ENCODE measurements at regions not wholly inside any gene's neighbourhood (a gene's known extent, or its start where the extent isn't known, plus 50 kb on each side); places are given as distances from the start of the nearest gene placed in this dataset.
"Not testable (repeated sequence)": the region's sequence is repeated elsewhere in the genome, so short reads cannot be mapped to it uniquely, and the experiment has no call there.

DNA sequence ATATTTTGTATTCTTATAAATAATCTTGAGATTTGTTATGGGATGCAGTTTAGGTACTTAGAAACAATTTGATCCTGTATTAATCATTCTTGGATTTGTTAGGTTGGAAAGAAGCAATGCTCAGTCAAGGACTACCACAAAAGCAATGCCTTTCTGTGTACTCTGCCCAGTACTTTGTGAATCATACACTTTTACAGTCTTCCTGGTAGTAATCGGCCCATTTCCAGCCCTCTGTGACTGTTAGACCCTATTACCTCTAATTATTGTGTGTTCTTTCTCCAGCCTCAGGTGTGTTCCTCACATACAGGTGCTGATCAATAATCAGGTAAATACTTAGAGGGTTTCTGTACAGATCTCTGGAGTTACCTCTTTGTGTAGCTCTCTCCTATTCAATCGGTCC lies 609.0 kb downstream of the KCNH5 start:
- DNase-seq, result no peak

DNA sequence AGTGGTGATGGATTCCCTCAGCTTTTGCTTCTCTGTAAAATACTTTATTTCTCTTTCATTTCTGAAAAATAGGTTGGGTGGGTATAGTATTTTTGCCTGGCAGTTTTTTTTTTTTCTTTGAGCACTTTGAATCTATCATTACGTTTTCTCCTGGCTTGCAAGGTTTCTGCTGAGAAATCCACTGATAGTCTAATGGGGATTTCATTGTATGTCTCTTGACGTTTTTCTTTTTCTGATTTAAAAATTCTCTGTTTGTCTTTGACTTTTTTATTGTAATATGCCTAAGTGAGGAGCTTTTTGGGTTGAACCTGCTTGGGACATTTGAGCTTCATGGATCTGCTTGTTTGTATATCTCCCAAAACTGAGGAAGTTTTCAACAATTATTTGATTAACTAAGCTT lies 606.0 kb downstream of the KCNH5 start:
- DNase-seq, result no peak

DNA sequence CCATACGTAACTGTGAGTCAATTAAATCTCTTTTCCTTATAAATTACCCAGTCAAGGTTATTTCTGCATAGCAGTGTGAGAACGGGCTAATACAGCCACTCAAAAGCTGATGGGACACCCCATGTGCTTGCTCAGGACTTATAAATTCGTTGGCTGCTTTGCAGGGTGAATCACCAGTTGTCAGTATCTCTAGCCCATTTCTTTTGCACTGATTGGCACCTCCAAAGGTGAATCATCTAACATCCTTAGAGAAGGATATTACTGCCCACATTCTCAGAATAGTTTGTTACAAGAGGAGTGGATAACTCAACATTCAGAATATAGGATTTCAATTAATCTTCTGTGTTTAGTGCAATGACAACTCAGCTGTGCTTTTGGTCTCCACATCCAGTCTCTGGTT lies 601.5 kb downstream of the KCNH5 start:
- DNase-seq, result no peak

DNA sequence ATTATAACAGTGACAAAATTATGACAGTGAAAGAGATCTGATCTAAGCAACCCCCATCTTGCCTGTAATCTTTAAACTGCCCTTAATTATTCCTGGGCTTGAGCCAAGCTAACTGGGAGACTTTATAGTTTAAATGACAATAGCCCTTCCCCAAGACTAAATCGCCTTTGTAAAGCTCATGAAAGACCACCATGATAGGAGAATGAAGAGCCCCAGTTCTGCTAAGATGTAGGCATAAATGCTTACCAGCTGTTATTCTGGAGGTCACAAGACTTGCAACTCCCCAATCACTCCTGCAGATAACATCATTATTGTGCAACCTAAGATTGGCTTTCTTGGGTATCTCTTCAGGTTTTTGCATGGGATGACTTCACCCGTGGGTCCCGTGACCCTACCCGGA lies 599.7 kb downstream of the KCNH5 start:
- DNase-seq, result no peak

GRCh38 chr14:62451221-62451620 lies 594.0 kb downstream of the KCNH5 start:
- DNase-seq, result no peak

- no peak for DNase-seq
Measured at GRCh38 chr14:62453226-62453625, 592.0 kb downstream of the KCNH5 start.

GRCh38 chr14:62455446-62455845 lies 589.8 kb downstream of the KCNH5 start:
- no peak for DNase-seq

DNA sequence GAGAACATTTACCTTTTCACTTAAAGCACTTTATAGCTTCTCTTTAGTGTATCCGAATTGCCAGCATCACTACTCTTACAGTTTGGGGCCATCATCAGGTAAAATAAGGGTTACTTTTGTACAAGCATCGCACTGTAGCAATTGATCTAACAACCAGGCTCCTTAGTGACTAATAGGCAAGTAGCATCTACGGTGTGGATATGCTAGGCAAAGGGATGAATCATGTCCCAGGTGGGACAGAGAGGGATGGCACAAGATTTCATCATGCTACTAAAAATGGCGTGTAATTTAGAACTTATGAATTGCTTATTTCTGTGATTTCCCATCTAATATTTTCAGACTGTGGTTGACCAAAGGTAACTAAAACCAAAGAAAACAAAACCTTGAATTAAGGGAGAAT lies 582.3 kb downstream of the KCNH5 start:
- no peak for DNase-seq

GRCh38 chr14:62468946-62469345 lies 576.3 kb downstream of the KCNH5 start:
- DNase-seq, result no peak

DNA sequence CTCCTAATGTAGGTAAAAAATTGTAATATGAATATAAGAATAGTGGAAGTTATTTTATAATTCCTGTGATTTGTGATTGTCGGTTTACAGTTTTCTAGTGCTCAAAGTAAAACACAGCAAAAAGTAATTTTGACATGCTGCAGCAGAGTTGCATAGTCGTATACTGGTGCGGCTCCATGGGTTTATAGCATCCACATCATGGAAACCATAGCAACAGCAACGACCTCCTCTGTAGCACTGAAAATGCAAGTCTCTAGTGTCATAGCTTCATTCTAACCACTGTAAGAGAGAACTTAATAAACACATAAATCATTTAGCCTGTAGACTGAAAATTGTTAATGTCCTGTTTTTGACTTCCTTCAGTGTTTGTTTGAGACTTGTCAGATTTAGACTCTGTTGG lies 574.3 kb downstream of the KCNH5 start:
- DNase-seq, result no peak

DNA sequence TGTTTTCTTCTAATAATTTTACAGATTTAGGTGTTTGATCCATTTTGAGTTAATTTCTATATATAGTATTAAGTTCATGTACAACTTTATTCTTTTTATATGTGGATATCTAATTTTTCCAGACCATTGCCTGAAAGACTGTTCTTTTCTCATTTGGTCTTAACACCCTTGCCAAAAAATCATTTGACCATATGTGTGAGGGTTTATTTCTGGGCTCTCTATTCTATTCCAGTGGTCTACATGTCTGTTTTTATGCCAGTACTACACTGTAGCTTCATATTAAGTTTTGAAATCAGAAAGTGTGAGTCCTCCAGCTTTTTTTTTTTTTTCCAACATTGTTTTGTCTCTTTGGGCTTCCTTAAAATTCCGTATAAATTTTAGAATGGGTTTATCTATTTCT lies 554.1 kb downstream of the KCNH5 start:
- DNase-seq, result no peak

- DNase-seq, result no peak
Measured at GRCh38 chr14:62497708-62498107, 547.5 kb downstream of the KCNH5 start.

GRCh38 chr14:62501021-62501750 lies 544.1 kb downstream of the KCNH5 start:
- DNase-seq, result no peak

DNA sequence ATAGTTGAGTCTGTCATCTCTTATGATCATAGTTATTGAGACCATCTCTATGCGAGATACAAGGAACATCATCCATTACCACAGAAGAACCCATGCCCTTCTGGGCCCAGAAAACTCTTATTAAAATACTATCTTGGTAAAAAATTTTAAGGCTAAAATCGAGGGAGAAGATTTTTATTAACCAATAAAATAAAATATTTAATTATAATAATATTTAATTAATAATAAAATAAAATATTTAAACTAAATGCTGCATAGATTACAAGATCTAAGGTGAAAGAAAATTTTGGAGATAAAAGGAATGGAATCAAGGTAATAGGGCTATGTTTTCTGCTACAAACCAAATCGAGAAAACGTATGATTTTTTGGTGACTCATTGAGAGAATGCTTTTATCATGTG lies 540.2 kb downstream of the KCNH5 start:
- DNase-seq, result no peak

GRCh38 chr14:62521309-62521708 lies 523.9 kb downstream of the KCNH5 start:
- DNase-seq, result not testable (repeated sequence)

DNA sequence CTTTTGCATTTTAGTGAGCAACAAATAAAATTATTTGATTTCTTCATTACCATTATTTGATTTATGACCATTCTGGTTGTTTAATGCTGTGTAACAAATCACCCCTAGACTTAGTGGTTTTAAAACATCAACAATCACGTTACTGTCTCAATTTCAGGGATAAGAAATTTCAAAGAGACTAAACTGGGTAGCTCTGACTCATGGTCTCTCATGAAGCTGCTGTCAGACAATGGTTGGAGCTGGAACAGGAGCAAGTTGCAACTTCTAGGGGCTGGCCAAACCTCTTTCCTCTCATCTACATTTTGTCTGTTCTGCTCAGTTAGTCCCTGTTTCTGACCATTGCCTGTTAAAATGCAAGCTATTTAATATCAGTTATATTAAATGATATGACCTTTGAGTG lies 517.0 kb downstream of the KCNH5 start:
- DNase-seq, result no peak

GRCh38 chr14:62532181-62532580 lies 513.1 kb downstream of the KCNH5 start:
- no peak for DNase-seq

DNA sequence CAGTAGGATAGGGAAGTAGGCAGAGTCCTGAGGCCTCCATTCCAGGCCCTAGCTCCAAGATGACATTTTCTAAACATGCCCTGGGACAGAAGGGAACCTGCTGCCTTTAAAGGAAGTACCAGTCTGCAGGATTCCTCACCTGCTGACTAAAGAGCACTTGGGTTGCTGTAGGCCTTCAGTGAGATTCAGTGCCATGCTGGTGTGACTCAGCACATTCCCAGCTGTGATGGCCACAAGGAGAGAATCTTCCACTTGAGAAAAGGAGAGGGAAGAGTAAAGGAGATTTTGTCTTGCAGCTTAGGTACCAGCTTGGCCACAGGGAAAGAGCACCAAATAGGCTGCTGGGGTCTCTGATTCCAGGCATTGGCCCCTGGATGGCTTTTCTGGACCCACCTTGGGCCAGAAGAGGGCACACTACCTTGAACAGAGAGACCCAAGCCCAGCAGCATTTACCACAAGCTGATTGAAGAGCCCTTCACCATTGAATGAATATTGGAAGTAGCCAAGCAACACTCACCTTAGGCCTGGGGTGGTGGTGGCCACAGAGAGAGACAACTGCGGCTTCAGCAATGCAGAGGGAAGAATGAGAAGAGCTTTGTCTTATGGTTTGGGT lies 498.3 kb downstream of the KCNH5 start:
- DNase-seq, result no peak

DNA sequence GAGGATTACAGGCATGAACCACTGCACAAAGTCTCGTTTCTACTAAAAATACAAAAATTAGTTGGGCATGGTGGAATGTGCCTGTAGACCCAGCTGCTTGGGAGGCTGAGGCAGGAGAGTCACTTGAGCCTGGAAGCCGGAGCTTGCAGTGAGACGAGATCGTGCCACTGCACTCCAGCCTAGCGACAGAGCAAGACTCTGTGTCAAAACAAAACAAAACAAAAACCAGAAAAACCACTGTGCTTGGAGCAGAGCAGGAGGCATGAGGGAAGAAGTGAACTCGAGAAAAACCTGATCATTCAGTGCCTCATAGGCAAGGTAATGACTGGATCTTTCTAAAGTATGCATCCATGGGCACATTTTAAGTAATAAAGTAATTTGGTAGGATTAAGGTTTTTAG lies 487.8 kb downstream of the KCNH5 start:
- no peak for DNase-seq

- DNase-seq, result no peak
Measured at GRCh38 chr14:62558451-62558850, 486.8 kb downstream of the KCNH5 start.

- no peak for DNase-seq
Measured at GRCh38 chr14:62585247-62585646, 460.0 kb downstream of the KCNH5 start.

- DNase-seq, result no peak
Measured at GRCh38 chr14:62592877-62593276, 452.4 kb downstream of the KCNH5 start.

- no peak for DNase-seq
Measured at GRCh38 chr14:62597143-62597542, 448.1 kb downstream of the KCNH5 start.

- no peak for DNase-seq
Measured at GRCh38 chr14:62599616-62600385, 445.5 kb downstream of the KCNH5 start.
